HG03108 (cell line): ENCODE measurements at regions not wholly inside any gene's neighbourhood (a gene's known extent, or its start where the extent isn't known, plus 50 kb on each side); places are given as distances from the start of the nearest gene placed in this dataset.
"Not testable (repeated sequence)": the region's sequence is repeated elsewhere in the genome, so short reads cannot be mapped to it uniquely, and the experiment has no call there.

ENCODE experiments used
- ATAC-seq: cut with Tn5 transposase; IDR thresholded peaks from one replicate; pipeline ENCODE4 v1.9.1; 2021; ENCODE audit warnings: moderate library complexity; ENCODE audit not compliant: unreplicated experiment

DNA sequence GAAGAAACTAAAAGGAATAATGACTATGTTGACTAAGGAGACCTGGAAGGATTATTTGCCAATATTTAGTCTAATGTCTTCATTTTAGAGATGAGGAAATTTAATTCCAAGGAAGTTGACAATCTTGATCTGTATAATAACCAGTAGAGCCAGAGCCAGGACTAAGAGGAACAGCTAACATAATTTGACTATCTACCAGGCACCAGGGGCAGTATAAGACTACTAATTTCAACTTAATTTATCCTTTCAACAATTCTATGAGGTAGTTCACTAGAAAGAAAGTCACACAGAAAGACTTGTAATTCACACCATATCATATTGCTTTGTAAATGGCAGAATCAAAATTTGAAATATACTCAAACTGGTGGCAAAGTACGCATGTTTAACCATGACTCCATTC lies 273.0 kb upstream of the STXBP5 start:
- ATAC-seq, result no peak

DNA sequence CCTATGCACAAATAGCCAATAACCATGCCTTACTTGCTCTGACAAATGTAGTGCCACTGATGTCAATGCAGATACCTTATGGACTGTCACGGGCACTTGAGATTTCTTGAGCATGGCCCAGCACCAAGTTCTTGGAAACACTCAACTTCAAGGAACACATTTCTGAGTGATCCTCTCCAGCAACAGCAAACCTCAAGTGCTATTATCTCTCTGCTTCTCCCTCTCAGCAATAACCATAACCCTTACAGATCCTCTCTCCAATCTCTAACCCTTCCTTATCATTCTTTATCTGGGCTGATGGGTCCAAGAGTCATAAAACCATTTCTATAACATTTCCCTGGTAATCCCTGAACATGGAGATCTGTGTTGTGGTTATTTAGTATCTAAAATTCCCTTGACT lies 266.9 kb upstream of the STXBP5 start:
- no peak for ATAC-seq

GRCh38 chr6:146938266-146938665 lies 266.0 kb upstream of the STXBP5 start:
- no peak for ATAC-seq

GRCh38 chr6:146939456-146939855 lies 264.8 kb upstream of the STXBP5 start:
- not testable (repeated sequence) for ATAC-seq

DNA sequence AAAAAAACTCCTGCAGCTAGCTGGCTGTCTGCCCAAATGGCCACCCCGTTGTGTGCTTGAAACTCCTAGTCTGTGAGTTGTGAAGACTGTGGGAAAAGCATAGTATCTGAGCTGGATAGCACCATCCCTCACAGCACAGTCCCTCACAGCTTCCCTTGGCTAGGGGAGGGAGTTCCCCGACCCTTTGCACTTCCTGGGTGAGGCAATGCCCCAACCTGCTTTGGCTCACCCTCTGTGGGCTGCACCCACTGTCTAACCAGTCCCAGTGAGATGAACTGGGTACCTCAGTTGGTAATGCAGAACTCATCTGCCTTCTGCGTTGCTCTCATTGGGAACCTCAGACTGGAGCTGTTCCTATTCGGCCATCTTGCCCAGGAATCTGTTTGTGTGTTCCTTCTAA lies 260.6 kb upstream of the STXBP5 start:
- no peak for ATAC-seq

- no peak for ATAC-seq
These were observed 260.1 kb upstream of the STXBP5 start for GRCh38 chr6:146944077-146944476.

DNA sequence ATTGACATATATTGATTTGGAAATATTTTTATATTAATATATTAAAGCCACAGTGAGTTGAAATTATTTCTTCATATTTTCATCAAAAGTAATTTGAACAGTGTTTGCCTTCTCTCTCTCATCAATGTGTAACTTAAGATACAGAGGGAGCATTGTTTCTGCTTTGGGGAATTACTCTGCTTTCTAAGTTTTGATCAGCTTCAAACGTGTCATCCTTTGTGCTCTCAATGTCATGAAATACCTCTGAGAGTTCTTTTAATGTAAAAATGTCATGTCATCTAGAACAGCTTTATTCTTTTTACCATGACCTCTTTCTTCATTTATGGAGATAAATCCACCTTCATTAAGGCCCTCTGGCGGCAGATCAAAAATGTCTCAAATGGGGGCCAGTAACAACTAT lies 259.4 kb upstream of the STXBP5 start:
- ATAC-seq, result no peak

GRCh38 chr6:146946559-146946958 lies 257.7 kb upstream of the STXBP5 start:
- no peak for ATAC-seq

GRCh38 chr6:146948790-146949342 lies 255.4 kb upstream of the STXBP5 start:
- no peak for ATAC-seq

- no peak for ATAC-seq
These were observed 254.8 kb upstream of the STXBP5 start for GRCh38 chr6:146949425-146949824.

DNA sequence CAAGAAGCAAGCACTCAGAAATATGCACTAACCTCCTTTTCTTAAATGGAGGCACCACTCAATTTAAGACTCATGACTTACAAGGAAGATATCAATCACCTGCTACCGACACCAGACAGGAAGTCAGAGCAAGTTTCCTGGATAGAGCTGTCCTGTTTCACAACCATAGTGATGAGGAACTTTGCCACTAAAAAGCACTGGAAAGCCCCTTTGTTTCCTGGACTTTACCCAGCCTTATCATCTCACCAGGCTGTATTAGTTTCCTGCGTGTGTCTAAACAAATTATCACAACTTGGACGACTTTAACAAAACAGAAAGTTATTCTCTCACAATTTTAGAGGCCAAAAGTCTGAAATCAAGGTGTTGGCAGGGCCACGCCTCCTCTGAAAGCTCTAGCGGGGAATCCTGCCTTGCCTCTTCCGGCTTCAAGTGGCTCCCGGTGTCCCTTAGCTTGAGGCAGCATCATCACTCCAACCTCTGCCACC lies 253.8 kb upstream of the STXBP5 start:
- no peak for ATAC-seq

DNA sequence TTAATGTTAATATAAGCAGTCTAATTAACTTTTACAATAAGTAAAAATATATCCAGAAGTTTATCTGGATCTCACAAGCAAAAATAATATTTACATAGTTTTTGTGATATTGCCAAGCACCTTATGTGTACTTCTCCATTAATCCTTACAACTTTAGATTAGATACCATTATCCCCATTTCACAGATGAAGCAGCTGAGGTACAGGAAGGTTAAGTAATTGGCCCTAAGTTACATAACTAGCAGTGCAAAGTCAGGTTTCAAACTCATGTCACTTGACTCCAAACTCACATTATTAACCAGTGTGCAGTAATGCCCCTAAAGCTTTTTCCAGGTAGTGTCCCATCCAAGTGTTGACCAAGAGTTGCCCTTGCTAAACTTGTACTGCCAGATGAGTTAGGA lies 248.6 kb upstream of the STXBP5 start:
- ATAC-seq, result no peak

DNA sequence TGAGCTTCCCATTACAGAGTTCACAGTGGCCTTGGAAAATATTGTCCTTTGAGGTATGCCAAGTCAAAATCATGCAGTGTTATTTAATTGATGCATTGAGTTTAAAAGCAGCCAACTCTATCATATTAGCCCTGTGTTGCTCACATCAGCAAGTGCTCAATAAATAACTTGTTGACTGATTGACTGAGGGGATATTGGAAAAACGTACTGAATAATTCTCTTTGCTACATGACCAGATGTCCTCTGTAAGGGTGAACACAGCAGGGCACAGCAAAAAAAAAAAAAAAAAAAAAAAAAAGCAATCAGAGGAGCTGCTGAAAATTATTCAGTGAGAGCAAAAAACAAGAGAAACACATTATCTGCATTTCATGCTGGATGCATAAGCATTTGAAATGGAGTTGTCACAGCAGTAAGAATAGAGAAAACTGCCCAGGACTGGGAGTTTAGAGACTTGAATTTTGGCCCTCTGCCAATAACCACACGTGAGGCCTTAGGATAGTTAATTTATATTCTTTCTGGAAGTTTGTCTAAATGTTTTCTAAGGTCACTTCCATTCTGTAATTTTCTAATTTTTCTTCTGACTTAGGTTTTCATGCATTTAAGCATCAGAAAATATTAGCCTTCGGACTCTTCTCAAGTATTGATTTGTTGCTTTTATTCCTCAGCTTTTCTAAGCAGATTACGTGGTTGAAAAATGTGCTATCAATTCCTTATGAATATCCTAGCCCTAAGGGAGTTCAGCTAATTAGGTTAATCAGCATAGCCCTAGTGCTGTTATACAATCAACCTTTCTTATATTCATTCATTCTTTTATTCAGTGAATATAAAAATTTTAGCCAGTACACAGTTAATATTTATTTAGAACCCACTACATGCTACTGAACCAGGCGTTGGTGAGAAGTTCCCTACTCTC lies 246.8 kb upstream of the STXBP5 start:
- no peak for ATAC-seq

GRCh38 chr6:146961831-146962230 lies 242.4 kb upstream of the STXBP5 start:
- no peak for ATAC-seq

GRCh38 chr6:146962329-146962728 lies 241.9 kb upstream of the STXBP5 start:
- ATAC-seq, result no peak

GRCh38 chr6:146965110-146965689 lies 239.0 kb upstream of the STXBP5 start:
- no peak for ATAC-seq

DNA sequence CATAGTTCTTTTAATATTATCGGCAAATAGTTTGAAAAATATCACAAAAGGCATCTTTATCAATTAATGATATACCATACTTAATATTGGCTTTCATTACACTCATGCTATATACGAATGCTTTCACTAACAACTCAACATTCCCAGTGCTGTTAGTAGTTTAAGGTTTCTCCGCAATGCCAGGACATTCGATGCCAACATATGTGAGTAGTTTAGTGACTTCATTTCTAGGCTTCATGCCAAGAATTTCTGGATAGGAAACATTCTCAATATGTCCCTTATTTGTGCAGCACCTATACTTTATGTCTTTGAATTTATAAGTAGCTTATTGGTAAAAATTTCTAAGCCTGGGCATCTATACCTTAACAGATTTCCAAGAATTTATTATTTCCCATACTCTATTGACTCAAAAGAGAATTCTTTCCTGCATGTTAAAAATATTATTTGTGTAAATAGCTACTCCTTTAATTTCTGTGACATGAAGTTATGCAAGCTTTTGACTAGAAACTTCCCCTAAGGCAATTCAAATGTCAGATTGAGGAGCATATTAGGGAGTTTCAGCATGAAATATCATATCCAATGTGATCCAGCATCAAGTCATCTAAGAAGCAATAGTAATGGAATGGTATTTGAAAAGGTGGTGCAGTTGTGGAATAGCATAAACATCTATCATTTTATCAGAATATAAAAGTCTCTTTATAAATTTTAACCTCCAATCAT lies 236.0 kb upstream of the STXBP5 start:
- no peak for ATAC-seq

DNA sequence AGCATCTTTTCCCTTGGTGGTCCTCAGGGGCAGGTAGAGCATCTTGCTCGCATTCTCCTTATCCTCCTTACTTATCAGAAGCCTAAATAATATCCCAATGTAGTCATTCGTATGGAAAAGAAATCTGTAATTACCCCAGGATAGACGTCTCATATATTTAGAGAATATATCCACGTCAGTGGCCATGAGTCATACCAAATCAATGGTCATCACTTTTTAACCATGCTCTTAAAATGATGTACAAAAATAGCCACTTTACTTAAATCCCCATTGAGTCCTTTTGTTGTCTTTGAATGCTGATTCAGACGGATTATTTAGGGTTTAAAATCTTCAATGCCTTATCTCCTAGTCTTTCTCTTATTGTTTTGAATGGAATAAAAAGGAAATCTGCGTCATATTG lies 231.7 kb upstream of the STXBP5 start:
- ATAC-seq, result no peak

DNA sequence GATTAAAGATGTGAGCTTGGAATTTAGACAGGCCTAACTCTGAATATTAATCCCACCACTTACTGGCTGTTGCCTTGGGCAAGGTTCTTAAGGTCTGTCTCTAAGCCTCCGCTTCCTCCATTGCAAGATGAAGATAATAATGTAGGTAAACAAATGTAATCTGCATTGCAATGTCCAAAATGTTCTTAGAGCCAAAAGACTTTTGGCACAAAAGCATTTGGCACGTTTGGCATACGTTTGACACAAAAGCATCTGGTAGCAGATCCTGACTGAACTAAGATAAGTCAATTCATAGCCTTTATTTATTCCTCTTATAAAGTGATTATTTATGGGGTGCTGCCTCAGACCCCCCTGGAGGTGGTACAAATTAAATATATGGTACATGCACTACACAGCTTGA lies 229.9 kb upstream of the STXBP5 start:
- ATAC-seq, result no peak

DNA sequence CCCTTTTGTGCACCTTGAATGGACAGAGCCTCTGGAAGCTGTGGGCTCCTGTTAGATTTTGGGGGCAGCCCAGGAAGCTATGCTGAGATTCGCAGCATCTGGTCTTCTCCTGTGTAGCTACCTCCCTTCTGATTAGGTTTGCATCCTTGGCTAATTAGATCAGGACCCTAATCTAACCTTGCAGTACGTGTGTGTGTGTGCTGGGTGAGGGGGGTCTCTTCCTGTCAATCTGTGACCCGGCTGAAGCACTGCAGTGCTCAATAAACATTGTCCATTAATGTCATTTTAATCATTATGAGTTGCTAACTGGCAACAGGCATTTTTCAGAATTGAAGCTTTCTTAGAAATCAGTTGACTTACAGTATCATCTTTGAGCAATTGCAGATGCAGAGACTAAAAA lies 229.1 kb upstream of the STXBP5 start:
- ATAC-seq, result no peak

- ATAC-seq, result no peak
These were observed 223.3 kb upstream of the STXBP5 start for GRCh38 chr6:146980900-146981329.
